Ascending aorta (tissue), 2 donors: ENCODE measurements at regions not wholly inside any gene's neighbourhood (a gene's known extent, or its start where the extent isn't known, plus 50 kb on each side); places are given as distances from the start of the nearest gene placed in this dataset.
"Not testable (repeated sequence)": the region's sequence is repeated elsewhere in the genome, so short reads cannot be mapped to it uniquely, and the experiment has no call there.

Experiments used
- DNase-seq, 2 donors: peaks; one replicate each; pipeline ENCODE4 v3.0.0-alpha.2; 2019; ENCODE audit warnings: low spot score in 2 of 2
- H3K27ac ChIP-seq, 2 donors: fragments of 200-600 bp; sonication (generic); one replicate each; pipeline ENCODE4 v1.5.1; 2016 to 2017; ENCODE audit warnings: mild to moderate bottlenecking in 1 of 2
- H3K27me3 ChIP-seq: fragments of 200-600 bp; sonication (generic); one replicate; pipeline ENCODE4 v1.5.1; 2017
- H3K36me3 ChIP-seq, 2 donors: fragments of 200-600 bp; sonication (generic); one replicate each; pipeline ENCODE4 v1.5.1; 2016
- H3K4me1 ChIP-seq, 2 donors: fragments of 200-600 bp; sonication (generic); one replicate each; pipeline ENCODE4 v1.5.1; 2016 to 2017; ENCODE audit warnings: mild to moderate bottlenecking in 1 of 2
- H3K4me3 ChIP-seq, 2 donors: fragments of 200-600 bp; sonication (generic); one replicate each; pipeline ENCODE4 v1.5.1; 2016 to 2017; ENCODE audit warnings: mild to moderate bottlenecking in 1 of 2
- H3K9me3 ChIP-seq, 2 donors: fragments of 200-600 bp; sonication (generic); one replicate each; pipeline ENCODE4 v1.5.1; 2016
- CTCF ChIP-seq, 3 experiments: fragments of 200-600 bp in 2 of 3; fragments of 450-650 bp in 1 of 3; sonication (generic) in 2 of 3; IDR thresholded peaks; one replicate each; pipeline ENCODE4 v1.5.1; 2016 to 2019; ENCODE audit warnings: antibody characterized with exemption in 3 of 3, mild to moderate bottlenecking in 1 of 3, moderate library complexity in 1 of 3
- intact Hi-C: fragments of 100-400 bp; cut with DNase I; formaldehyde crosslinking; loops from one replicate; pipeline ENCODE4 v1.15.1; 2023

GRCh38 chr1:232144696-232145230 is 485.2 kb downstream of the SIPA1L2 start:
- no peak for DNase-seq
- no peaks in the 10 kb centered on the region for H3K36me3 ChIP-seq
- no peaks in the 10 kb centered on the region for H3K9me3 ChIP-seq
- H3K27me3 ChIP-seq, result no peaks in the 10 kb centered on the region
- TF ChIP-seq CTCF (IDR thresholded peaks at IDR 0.05), result no peak
- peaks cover 6 to 15% of the 10 kb centered on the region in 2 donors for H3K4me1 ChIP-seq
- no peak overlapping the region for H3K4me3 ChIP-seq
- H3K27ac ChIP-seq, result no peak overlapping the region
- intact Hi-C loops, result loop anchor here (5.0 kb wide), 1 partner anchor 483 kb away; no protein-coding TSS in a partner anchor

GRCh38 chr1:232143315-232143886 is 486.5 kb downstream of the SIPA1L2 start:
- intact Hi-C loops, result loop anchor here (5.0 kb wide), 1 partner anchor 484 kb away; no protein-coding TSS in a partner anchor
- no peak for TF ChIP-seq CTCF (IDR thresholded peaks at IDR 0.05)
- Histone ChIP-seq H3K9me3 (no peaks in the 10 kb centered on the region), H3K27ac (peak overlapping the region; percentile 54 to 68), H3K27me3 (no peaks in the 10 kb centered on the region), H3K4me3 (no peak overlapping the region), H3K4me1 (peaks cover 6 to 15% of the 10 kb centered on the region in 2 donors), H3K36me3 (no peaks in the 10 kb centered on the region)
- no peak for DNase-seq

- no peaks in the 10 kb centered on the region for H3K9me3 ChIP-seq
- peak overlapping the region; percentile 54 to 68 for H3K27ac ChIP-seq
- no peak for TF ChIP-seq CTCF (IDR thresholded peaks at IDR 0.05)
- no peak overlapping the region for H3K4me3 ChIP-seq
- no peaks in the 10 kb centered on the region for H3K36me3 ChIP-seq
- no peaks in the 10 kb centered on the region for H3K27me3 ChIP-seq
- intact Hi-C loops, result loop anchor here (5.0 kb wide), 1 partner anchor 485 kb away; no protein-coding TSS in a partner anchor
- DNase-seq, result peak; percentile 14 to 87
- peaks cover 6 to 15% of the 10 kb centered on the region in 2 donors for H3K4me1 ChIP-seq
Measured at GRCh38 chr1:232142403-232143314, 487.3 kb downstream of the SIPA1L2 start.

- intact Hi-C loops, result loop anchor here (5.0 kb wide), 1 partner anchor 486 kb away; no protein-coding TSS in a partner anchor
- not testable (repeated sequence) for H3K27me3 ChIP-seq, H3K9me3 ChIP-seq, H3K4me3 ChIP-seq, H3K27ac ChIP-seq, DNase-seq, H3K36me3 ChIP-seq
- peaks cover 6 to 15% of the 10 kb centered on the region in 2 donors for H3K4me1 ChIP-seq
Measured at GRCh38 chr1:232141167-232141448, 488.8 kb downstream of the SIPA1L2 start.

- Histone ChIP-seq H3K36me3 (no peaks in the 10 kb centered on the region), H3K4me3 (no peak overlapping the region), H3K9me3 (no peaks in the 10 kb centered on the region), H3K27ac (no peak overlapping the region), H3K4me1 (peaks cover 6 to 15% of the 10 kb centered on the region in 2 donors), H3K27me3 (no peaks in the 10 kb centered on the region)
- DNase-seq, result no peak
- intact Hi-C loops, result loop anchor here (5.0 kb wide), 1 partner anchor 487 kb away; no protein-coding TSS in a partner anchor
- no peak for TF ChIP-seq CTCF (IDR thresholded peaks at IDR 0.05)
Measured at GRCh38 chr1:232140419-232141166, 489.3 kb downstream of the SIPA1L2 start.
